Keratinocyte (primary cell): ENCODE measurements at regions not wholly inside any gene's neighbourhood (a gene's known extent, or its start where the extent isn't known, plus 50 kb on each side); places are given as distances from the start of the nearest gene placed in this dataset.
"Not testable (repeated sequence)": the region's sequence is repeated elsewhere in the genome, so short reads cannot be mapped to it uniquely, and the experiment has no call there.

ENCODE experiments used
- DNase-seq: peaks from one replicate; pipeline ENCODE4 v3.0.0-alpha.2; 2011; ENCODE audit warnings: low read depth, missing footprints, low spot score
- FAIRE-seq: peaks from 2 replicates; lab custom pipeline; 2011; peaks lifted over from hg19 to GRCh38; lab: Jason Lieb, UNC
- H2AFZ ChIP-seq: 2 replicates; pipeline ENCODE4 v1.6.0; 2012; ENCODE audit warnings: low read length, control low read depth, inconsistent platforms; ENCODE audit not compliant: control insufficient read depth
- H3K27ac ChIP-seq: 2 replicates; pipeline ENCODE4 v1.5.1; 2011; ENCODE audit warnings: low read length; ENCODE audit not compliant: control insufficient read depth, insufficient read depth
- H3K27me3 ChIP-seq: 3 replicates; pipeline ENCODE4 v1.6.0; 2011; ENCODE audit warnings: low read length; ENCODE audit not compliant: control insufficient read depth, insufficient read depth; ENCODE audit errors: extremely low read depth
- H3K36me3 ChIP-seq, 2 experiments: 2 replicates in 1 of 2; 3 replicates in 1 of 2; pipeline ENCODE4 v1.5.1; 2011; ENCODE audit warnings: low read length in 2 of 2, mild to moderate bottlenecking in 1 of 2; ENCODE audit not compliant: control insufficient read depth in 2 of 2, insufficient read depth in 2 of 2; ENCODE audit errors: extremely low read depth in 1 of 2
- H3K4me1 ChIP-seq: 3 replicates; pipeline ENCODE4 v1.5.1; 2011; ENCODE audit warnings: low read length; ENCODE audit not compliant: control insufficient read depth, insufficient read depth; ENCODE audit errors: extremely low read depth
- H3K4me2 ChIP-seq: 3 replicates; pipeline ENCODE4 v1.6.0; 2011; ENCODE audit warnings: low read depth, low read length; ENCODE audit not compliant: control insufficient read depth, insufficient read depth; ENCODE audit errors: extremely low read depth
- H3K4me3 ChIP-seq, 3 experiments: fragments of 200-600 bp in 1 of 3; sonication (generic) in 1 of 3; 2 replicates in 2 of 3; 3 replicates in 1 of 3; pipeline ENCODE4 v1.5.1; 2011 to 2016; ENCODE audit warnings: low read length in 3 of 3, mild to moderate bottlenecking in 3 of 3, control low read depth in 2 of 3, inconsistent platforms in 1 of 3, low read depth in 1 of 3, mixed read lengths in 1 of 3, mixed run types in 1 of 3, moderate library complexity in 1 of 3; ENCODE audit not compliant: control insufficient read depth in 2 of 3, insufficient read depth in 2 of 3; ENCODE audit errors: extremely low read depth in 1 of 3
- H3K79me2 ChIP-seq: 2 replicates; pipeline ENCODE4 v1.6.0; 2012; ENCODE audit warnings: low read length; ENCODE audit not compliant: control insufficient read depth, insufficient read depth
- H3K9ac ChIP-seq: 3 replicates; pipeline ENCODE4 v1.6.0; 2011; ENCODE audit warnings: low read length; ENCODE audit not compliant: control insufficient read depth, insufficient read depth; ENCODE audit errors: extremely low read depth
- H3K9me1 ChIP-seq: 3 replicates; pipeline ENCODE4 v1.6.0; 2011; ENCODE audit warnings: low read length; ENCODE audit not compliant: control insufficient read depth, insufficient read depth; ENCODE audit errors: extremely low read depth
- H3K9me3 ChIP-seq: 2 replicates; pipeline ENCODE4 v1.5.1; 2012; ENCODE audit warnings: low read depth, low read length; ENCODE audit not compliant: control insufficient read depth
- H4K20me1 ChIP-seq: 3 replicates; pipeline ENCODE4 v1.6.0; 2011; ENCODE audit warnings: low read length; ENCODE audit not compliant: control insufficient read depth, insufficient read depth; ENCODE audit errors: extremely low read depth
- CTCF ChIP-seq, 3 experiments: IDR thresholded peaks in 1 of 3; conservative IDR thresholded peaks in 1 of 3; optimal IDR thresholded peaks in 1 of 3; 2 replicates in 2 of 3; 3 replicates in 1 of 3; pipeline versions ENCODE3 to v1.5.1; 2011; ENCODE audit warnings: low read length in 3 of 3, mild to moderate bottlenecking in 3 of 3, moderate library complexity in 2 of 3, control low read depth in 1 of 3, inconsistent platforms in 1 of 3; ENCODE audit not compliant: insufficient read depth in 2 of 3; ENCODE audit errors: extremely low read depth in 1 of 3
- EZH2 ChIP-seq: IDR thresholded peaks from one replicate; pipeline ENCODE4 v1.6.1; 2012; ENCODE audit warnings: inconsistent platforms, mild to moderate bottlenecking, low read length, moderate library complexity
- dilution Hi-C: fragments of 300-500 bp; cut with MboI; formaldehyde crosslinking; loops from one replicate; pipeline ENCODE4 v1.7.0; 2020; ENCODE audit warnings: low sequenced_read_pairs; ENCODE audit not compliant: extremely low pct_ligation_motif_present

GRCh38 chrX:113492895-113493294 lies 652.3 kb upstream of the AMOT start:
- no peak for TF ChIP-seq EZH2
- no peak for TF ChIP-seq CTCF (optimal IDR thresholded peaks at IDR 0.05 in 1 of 3, IDR thresholded peaks at IDR 0.05 in 1 of 3, conservative IDR thresholded peaks at IDR 0.05 in 1 of 3; ENCODE audit: extremely low read depth in 1 of 3, insufficient read depth in 2 of 3, low read length in 3 of 3)
- no peaks in the 10 kb centered on the region for H3K9me3 ChIP-seq
- dilution Hi-C loops, result no loop called here
- no peak for FAIRE-seq
- no peaks in the 10 kb centered on the region for H3K4me1 ChIP-seq
- no peaks in the 10 kb centered on the region for H4K20me1 ChIP-seq
- no peak overlapping the region for H3K4me2 ChIP-seq
- H3K27me3 ChIP-seq, result no peaks in the 10 kb centered on the region
- no peaks in the 10 kb centered on the region for H3K79me2 ChIP-seq
- H2AFZ ChIP-seq, result no peak overlapping the region
- H3K9me1 ChIP-seq, result no peaks in the 10 kb centered on the region
- no peak for DNase-seq
- H3K27ac ChIP-seq, result no peak overlapping the region
- H3K9ac ChIP-seq, result no peak overlapping the region
- no peak overlapping the region for H3K4me3 ChIP-seq
- H3K36me3 ChIP-seq, result no peaks in the 10 kb centered on the region

GRCh38 chrX:113473418-113473817 lies 632.8 kb upstream of the AMOT start:
- no peak overlapping the region for H3K27ac ChIP-seq
- dilution Hi-C loops, result no loop called here
- no peak overlapping the region for H2AFZ ChIP-seq

GRCh38 chrX:113473015-113473414 lies 632.4 kb upstream of the AMOT start:
- H3K4me1 ChIP-seq, H3K4me3 ChIP-seq, H4K20me1 ChIP-seq, FAIRE-seq, H3K27ac ChIP-seq, H3K36me3 ChIP-seq, dilution Hi-C loops, H3K27me3 ChIP-seq, H3K9ac ChIP-seq, H3K4me2 ChIP-seq, H3K9me1 ChIP-seq, DNase-seq, H3K79me2 ChIP-seq, H2AFZ ChIP-seq, H3K9me3 ChIP-seq: not testable (repeated sequence)

More at GRCh38 chrX:113473418-113473817, 632.8 kb upstream of the AMOT start:
- Histone ChIP-seq H4K20me1 (no peaks in the 10 kb centered on the region), H3K4me1 (no peaks in the 10 kb centered on the region), H3K9me3 (no peaks in the 10 kb centered on the region), H3K4me2 (no peak overlapping the region), H3K9me1 (no peaks in the 10 kb centered on the region), H3K27me3 (no peaks in the 10 kb centered on the region), H3K9ac (no peak overlapping the region), H3K36me3 (no peaks in the 10 kb centered on the region), H3K79me2 (no peaks in the 10 kb centered on the region), H3K4me3 (no peak overlapping the region)
- no peak for TF ChIP-seq EZH2
- TF ChIP-seq CTCF (optimal IDR thresholded peaks at IDR 0.05 in 1 of 3, IDR thresholded peaks at IDR 0.05 in 1 of 3, conservative IDR thresholded peaks at IDR 0.05 in 1 of 3; ENCODE audit: extremely low read depth in 1 of 3, insufficient read depth in 2 of 3, low read length in 3 of 3), result no peak
- no peak for FAIRE-seq
- DNase-seq, result no peak
